Inferior parietal cortex (tissue), 1 donor: ENCODE measurements at regions not wholly inside any gene's neighbourhood (a gene's known extent, or its start where the extent isn't known, plus 50 kb on each side); places are given as distances from the start of the nearest gene placed in this dataset.

ENCODE experiments used
- DNase-seq: peaks from one replicate; pipeline ENCODE4 v3.0.0-alpha.2; 2016; ENCODE audit errors: extremely low spot score

DNA sequence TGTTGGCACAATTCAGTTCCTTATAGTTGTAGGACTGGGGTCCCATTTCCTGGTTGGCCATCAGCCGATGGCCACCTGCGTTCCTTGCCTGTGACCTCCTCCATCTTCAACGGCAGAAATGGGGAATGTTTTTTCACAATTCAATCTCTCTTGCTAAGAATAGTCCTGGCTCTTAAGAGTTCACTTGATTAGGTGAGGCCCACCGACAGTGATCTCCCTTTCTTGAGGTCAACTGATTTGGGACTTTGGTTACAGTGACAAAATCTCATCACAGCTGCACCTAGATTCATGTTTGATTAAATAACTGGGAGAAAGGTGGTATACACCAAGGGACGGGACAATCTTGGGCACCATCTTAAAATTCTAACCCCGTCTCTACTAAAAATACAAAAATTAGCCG, 139.1 kb upstream of the DTNBP1 start:
- no peak for DNase-seq

DNA sequence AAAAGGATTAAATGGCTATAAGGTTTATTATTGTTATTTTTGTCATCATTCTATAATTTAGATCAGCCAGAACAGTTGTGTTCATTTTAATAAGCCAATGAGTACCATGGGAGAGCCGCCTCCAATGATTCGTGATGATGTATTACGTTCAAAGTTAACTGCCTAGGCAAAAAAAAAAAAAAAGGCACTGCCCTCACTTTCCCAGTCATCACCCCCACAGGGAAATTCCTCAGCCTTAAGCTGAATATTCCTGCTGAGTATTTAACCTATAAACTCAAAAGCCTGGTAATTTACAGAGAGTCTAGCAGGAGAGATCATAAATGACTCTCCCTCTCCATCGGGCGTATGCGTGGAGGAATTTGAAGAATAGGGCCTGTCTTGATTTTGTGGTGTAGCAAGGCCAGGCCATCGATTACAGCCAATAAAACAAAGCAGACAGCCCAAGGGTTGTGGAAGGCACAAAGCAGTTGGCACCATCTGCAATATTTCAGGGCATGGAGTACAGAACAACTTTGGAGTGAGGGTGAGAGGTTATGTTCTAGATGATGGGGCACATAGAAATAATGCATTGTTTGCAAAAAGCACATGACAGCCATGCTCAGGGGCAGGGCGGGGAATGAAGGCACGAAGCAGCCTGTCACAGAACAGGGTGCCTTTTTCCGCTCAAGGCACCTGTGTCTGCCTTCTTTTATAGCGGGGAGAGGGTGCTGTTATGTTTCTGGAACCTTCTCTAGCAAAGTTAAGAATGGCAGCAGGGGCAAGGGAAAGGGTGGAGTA, 138.2 kb upstream of the DTNBP1 start:
- DNase-seq: no peak

DNA sequence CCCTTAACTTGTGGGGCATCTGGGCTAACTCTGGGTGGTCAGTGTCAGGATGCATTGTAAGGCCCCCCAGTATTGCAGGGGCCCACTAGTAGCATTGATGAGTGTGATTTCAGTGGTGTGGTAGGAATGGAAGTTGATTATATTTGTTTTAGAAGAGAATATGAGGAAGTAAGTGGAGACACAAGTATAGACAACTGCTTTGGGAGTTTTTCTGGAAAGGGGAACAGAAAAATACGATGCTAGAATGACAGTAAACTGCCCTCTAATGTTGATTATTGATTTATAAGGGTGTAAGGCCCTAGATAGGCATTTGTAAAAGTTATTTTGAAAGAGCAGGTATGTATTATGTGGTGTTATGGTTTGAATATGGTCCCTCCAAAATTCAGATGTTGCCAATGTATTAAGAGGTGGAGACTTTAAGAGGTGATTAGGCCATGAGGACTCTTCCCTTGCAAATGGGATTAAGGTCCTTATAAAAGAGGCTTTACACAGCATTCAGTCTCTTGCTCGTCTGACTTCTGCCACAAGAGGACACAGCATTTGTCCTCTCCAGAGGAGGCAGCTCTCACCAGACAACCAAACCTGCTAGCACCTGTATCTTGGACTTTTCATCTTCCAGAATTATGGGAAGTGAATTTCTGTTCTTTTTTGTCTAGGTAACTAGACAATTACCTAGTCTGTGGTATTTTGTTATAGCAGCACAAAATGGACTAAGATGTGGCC, 135.9 kb upstream of the DTNBP1 start:
- DNase-seq: no peak

DNA sequence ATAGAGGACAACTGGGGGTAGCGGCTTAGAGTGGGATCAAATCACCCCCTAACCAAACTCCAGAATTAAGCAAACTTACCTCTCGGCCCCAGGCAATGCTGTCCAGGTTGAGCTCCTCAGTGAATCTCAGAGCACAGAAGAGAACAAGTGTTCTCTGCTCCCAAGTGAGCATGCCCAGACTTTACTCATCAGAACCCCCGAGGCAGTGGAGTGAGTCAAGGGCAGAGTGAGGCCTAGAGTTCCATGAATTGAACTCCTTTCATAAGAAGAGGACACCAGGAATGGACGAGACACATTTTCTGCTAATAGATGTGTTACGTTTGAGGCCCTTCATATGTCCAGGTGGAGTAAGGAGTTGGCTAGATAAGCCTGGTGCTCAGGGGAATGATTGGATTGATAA, 134.0 kb upstream of the DTNBP1 start:
- no peak for DNase-seq

DNA sequence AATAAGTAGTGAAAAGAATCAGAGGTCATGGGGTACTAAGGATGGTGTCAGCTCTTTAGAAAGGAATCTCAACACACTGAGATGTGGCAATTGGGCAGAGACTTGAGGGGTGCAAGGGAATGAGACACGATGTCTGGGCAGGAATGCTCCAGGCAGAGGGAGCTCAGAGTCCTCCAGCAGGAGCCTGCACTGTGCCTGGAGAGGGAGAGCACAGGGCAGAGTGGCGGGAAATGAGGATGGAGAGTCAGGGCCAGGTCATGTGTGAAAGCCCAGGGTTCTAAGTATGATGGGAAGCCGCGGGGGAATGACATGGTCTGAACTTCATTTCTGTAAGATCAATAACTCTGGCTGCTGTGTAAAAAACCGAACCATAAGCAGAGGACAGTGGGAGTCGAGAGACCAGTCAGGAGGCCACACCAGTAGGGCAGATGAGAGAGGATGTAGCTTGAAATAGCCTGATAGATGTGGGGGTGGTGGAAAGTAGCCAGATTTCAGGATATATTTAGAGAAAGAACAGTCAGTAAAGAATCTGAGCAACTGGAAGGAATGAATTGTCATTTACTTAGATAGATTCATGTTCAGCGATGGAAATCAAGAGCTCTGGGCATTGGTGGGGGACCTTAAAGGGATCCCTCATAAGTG, 133.4 kb upstream of the DTNBP1 start:
- DNase-seq: no peak

GRCh38 chr6:15793826-15794225, 131.0 kb upstream of the DTNBP1 start:
- DNase-seq: no peak

DNA sequence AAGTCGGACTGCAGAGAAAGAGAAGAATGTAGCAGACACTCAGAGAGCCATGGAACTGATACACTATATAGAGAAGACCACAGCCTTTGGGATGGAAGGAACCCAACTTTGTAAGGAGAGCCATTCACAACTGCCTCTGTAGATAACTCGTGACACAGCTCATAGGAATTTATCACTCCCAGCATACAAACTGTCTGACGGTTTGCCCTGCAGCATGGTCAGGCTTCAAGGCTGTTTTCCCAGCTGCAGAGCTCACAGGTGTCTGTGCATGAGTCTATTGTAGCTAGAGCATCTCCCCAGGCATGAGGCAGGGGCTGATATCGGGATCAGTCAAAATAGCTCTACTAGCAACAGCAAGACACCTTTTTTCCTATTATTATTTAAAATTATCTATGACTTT, 130.5 kb upstream of the DTNBP1 start:
- no peak for DNase-seq

DNA sequence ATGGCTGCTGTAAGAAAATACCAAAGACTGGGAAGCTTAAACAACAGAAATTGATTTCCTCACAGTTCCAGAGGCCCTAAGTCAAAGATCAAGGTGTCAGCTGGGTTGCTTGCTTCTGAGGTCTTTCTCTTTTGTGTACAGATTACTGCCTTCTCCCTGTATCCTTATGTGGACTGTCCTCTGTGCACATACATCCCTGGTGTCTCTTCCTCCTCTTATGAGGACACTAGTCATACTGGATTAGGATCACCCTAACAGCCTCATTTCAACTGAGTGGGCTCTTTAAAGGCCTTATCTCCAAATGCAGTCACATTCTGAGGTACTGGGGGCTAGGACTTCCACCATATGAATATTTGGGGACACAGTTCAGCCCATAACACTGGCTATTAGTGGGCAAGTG, 130.0 kb upstream of the DTNBP1 start:
- DNase-seq: no peak

GRCh38 chr6:15791448-15792181, 128.8 kb upstream of the DTNBP1 start:
- no peak for DNase-seq

- DNase-seq: no peak
Observed at GRCh38 chr6:15790116-15790515, 127.3 kb upstream of the DTNBP1 start.

GRCh38 chr6:15786846-15787245, 124.0 kb upstream of the DTNBP1 start:
- no peak for DNase-seq

GRCh38 chr6:15783484-15783883, 120.7 kb upstream of the DTNBP1 start:
- DNase-seq: no peak

DNA sequence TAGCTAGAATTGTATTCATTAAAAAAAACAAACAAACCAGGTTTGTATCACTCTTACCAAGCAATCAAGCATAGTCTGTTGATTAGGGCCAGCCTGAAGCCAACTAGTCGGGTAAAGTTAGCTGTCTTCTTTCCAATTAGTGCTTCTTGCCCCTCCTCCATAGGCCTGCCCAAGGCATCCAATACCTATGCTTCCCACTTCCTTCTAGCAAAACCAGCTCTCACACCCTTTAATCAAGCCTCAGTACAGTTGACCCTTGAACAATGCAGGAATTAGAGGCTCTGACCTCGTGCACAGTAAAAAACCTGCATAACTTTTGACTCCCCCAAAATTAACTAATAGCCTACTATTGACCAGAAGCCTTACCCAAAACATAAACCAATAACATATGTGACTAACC, 119.1 kb upstream of the DTNBP1 start:
- DNase-seq: no peak

GRCh38 chr6:15781333-15781732, 118.5 kb upstream of the DTNBP1 start:
- DNase-seq: no peak

- DNase-seq: no peak
Observed at GRCh38 chr6:15780437-15780836, 117.6 kb upstream of the DTNBP1 start.

- DNase-seq: no peak
Observed at GRCh38 chr6:15779726-15780125, 116.9 kb upstream of the DTNBP1 start.

- no peak for DNase-seq
Observed at GRCh38 chr6:15776458-15776980, 113.7 kb upstream of the DTNBP1 start.

DNA sequence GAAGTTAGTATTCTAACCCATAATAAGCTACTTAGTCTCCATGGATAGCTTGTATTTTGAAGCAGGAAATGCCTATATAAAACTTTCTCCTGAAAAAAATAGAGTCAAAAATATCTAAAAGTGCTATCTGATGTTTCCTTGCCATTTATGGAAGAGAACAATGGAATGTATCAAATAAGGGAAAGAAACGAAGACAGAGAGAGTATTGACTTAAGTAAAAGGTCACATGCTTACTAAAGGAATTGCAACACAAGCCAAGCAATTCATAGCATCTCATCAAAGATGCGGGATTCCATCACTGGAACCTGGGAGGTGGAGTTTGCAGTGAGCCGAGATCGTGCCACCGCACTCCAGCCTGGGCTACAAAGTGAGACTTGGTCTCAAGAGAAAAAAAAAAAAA, 112.9 kb upstream of the DTNBP1 start:
- no peak for DNase-seq

DNA sequence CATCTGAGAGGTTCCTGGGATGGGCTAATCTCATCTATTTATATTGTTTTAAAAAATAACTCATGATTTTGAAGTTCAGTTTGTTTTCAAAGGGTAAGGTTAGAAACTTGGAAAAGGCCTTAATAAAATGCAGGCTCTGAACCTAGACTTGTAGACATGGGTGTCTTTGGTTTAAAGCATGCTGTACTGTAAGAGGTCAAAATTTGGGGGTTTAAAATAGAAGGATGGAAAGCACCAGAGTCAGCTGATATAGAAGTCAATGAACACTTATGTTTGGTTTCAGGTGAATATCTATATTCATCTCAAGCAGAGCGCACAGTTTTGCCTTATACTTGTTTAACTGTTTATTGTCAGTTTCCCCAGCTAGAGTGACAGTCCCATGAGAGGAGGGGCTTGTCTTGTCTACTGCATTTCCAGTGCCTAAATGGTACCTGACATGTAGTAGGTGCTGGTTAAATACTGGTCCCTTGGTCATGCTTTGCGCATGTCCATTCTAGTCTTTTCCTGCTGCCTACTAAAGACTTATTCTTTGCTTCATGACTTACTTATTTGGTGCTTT, 112.3 kb upstream of the DTNBP1 start:
- no peak for DNase-seq

GRCh38 chr6:15773806-15774410, 111.1 kb upstream of the DTNBP1 start:
- DNase-seq: no peak
